MM.1S (cell line): ENCODE measurements at regions not wholly inside any gene's neighbourhood (a gene's known extent, or its start where the extent isn't known, plus 50 kb on each side); places are given as distances from the start of the nearest gene placed in this dataset.

Experiments
- CTCF ChIP-seq: fragments of 300-600 bp; sonication (generic); IDR thresholded peaks from 2 replicates; pipeline ENCODE4 v1.5.1; 2016; ENCODE audit warnings: antibody characterized with exemption, low read length, mixed read lengths
- EZH2 ChIP-seq: fragments of 300-600 bp; sonication (generic); optimal IDR thresholded peaks from 2 replicates; pipeline ENCODE3; 2017; ENCODE audit warnings: low read depth, mild to moderate bottlenecking, antibody characterized with exemption, low read length, mixed read lengths
- EZH2phosphoT487 ChIP-seq: fragments of 300-600 bp; sonication (generic); IDR thresholded peaks from 2 replicates; pipeline ENCODE4 v1.6.1; 2018; ENCODE audit warnings: antibody characterized with exemption, low read length

GRCh38 chrX:138938003-138938402, 226.5 kb upstream of the FGF13 start:
- TF ChIP-seq EZH2 (no peak), CTCF (no peak), EZH2phosphoT487 (no peak)
